B cell (primary cell): ENCODE measurements at regions not wholly inside any gene's neighbourhood (a gene's known extent, or its start where the extent isn't known, plus 50 kb on each side); places are given as distances from the start of the nearest gene placed in this dataset.

Experiments used
- EZH2 ChIP-seq: IDR thresholded peaks from 2 replicates; pipeline ENCODE4 v1.6.1; 2012; ENCODE audit warnings: borderline replicate concordance, low read depth, mild to moderate bottlenecking, moderate library complexity, low read length; ENCODE audit not compliant: insufficient read depth, poor library complexity, severe bottlenecking
- TF ChIP-seq, protein P1 (sequence below): fragments of 200-600 bp; IDR thresholded peaks from one replicate; pipeline ENCODE4 v1.8.0; 2022; ENCODE audit warnings: antibody characterized with exemption, mild to moderate bottlenecking

GRCh38 chr3:64460877-64461276 is 226.9 kb downstream of the ADAMTS9 start:
- TF ChIP-seq, protein P1, sequence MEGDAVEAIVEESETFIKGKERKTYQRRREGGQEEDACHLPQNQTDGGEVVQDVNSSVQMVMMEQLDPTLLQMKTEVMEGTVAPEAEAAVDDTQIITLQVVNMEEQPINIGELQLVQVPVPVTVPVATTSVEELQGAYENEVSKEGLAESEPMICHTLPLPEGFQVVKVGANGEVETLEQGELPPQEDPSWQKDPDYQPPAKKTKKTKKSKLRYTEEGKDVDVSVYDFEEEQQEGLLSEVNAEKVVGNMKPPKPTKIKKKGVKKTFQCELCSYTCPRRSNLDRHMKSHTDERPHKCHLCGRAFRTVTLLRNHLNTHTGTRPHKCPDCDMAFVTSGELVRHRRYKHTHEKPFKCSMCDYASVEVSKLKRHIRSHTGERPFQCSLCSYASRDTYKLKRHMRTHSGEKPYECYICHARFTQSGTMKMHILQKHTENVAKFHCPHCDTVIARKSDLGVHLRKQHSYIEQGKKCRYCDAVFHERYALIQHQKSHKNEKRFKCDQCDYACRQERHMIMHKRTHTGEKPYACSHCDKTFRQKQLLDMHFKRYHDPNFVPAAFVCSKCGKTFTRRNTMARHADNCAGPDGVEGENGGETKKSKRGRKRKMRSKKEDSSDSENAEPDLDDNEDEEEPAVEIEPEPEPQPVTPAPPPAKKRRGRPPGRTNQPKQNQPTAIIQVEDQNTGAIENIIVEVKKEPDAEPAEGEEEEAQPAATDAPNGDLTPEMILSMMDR: no peak
- no peak for TF ChIP-seq EZH2
